ENCODE measurements at regions not wholly inside any gene's neighbourhood (a gene's known extent, or its start where the extent isn't known, plus 50 kb on each side); places are given as distances from the start of the nearest gene placed in this dataset.

GRCh38 chr13:79799059-79799867 lies 318.3 kb downstream of the NDFIP2 start:
- H3K27ac Mint-ChIP-seq: no peak overlapping the region
- peaks cover 0 to 6% of the 10 kb centered on the region in 2 donors for H3K27me3 Mint-ChIP-seq
- no peak for DNase-seq (ENCODE audit: low spot score)
- H3K9me3 Mint-ChIP-seq: peaks cover 2% of the 10 kb centered on the region
- H3K36me3 Mint-ChIP-seq: no peaks in the 10 kb centered on the region
- ATAC-seq: no peak
- H3K4me1 Mint-ChIP-seq (ENCODE audit: low read depth in 2 of 2): peaks cover 16 to 20% of the 10 kb centered on the region in 2 donors
- no peak overlapping the region for H3K4me3 Mint-ChIP-seq

DNA sequence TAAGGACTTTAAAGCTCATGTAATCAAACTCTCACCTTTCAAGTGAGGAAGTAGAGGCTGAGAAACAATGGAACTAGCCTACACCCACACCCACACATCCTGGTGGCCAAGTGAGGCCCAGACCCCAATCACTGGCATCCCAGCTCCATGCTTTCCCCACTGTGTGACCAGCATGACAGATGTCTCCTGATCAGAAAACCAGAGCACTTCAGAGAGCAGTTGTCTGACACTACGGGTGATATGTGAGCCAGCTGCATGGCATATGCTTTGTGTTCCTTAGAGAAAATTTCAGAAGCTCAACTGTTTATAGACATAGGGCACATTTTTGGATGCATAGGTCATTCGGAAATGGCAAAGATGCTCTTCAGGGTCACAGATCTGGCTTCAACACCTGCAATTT lies 315.2 kb downstream of the NDFIP2 start:
- Mint-ChIP-seq H3K4me3 (no peak overlapping the region), H3K4me1 (ENCODE audit: low read depth in 2 of 2) (no peaks in the 10 kb centered on the region), H3K27ac (no peak overlapping the region), H3K27me3 (peaks cover 0 to 6% of the 10 kb centered on the region in 2 donors), H3K36me3 (no peaks in the 10 kb centered on the region), H3K9me3 (no peaks in the 10 kb centered on the region)
- DNase-seq (ENCODE audit: low spot score) (no peak), ATAC-seq (no peak)

DNA sequence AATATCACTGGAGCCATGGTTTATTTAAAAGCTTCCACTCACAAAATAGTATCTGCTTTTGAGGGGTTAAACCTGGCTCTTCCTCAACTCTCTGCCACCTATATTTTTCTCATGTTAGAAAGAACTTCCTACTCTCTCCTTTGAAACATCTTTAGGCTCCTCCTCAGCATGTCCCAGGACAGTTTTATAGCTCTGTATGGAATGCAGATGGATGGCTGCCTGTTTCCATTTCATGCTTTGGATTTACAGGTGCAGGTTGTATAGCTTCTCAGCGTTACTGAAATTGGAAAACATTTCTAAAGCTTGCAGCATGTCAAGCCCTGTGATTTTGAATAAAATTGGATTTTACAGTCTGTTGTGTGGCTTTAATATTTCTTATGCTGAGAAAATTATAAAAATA lies 314.0 kb downstream of the NDFIP2 start:
- ATAC-seq: no peak
- Mint-ChIP-seq H3K4me3 (no peak overlapping the region), H3K9me3 (no peaks in the 10 kb centered on the region), H3K36me3 (no peaks in the 10 kb centered on the region), H3K4me1 (ENCODE audit: low read depth in 2 of 2) (no peaks in the 10 kb centered on the region), H3K27ac (no peak overlapping the region), H3K27me3 (no peaks in the 10 kb centered on the region)
- no peak for DNase-seq (ENCODE audit: low spot score)

DNA sequence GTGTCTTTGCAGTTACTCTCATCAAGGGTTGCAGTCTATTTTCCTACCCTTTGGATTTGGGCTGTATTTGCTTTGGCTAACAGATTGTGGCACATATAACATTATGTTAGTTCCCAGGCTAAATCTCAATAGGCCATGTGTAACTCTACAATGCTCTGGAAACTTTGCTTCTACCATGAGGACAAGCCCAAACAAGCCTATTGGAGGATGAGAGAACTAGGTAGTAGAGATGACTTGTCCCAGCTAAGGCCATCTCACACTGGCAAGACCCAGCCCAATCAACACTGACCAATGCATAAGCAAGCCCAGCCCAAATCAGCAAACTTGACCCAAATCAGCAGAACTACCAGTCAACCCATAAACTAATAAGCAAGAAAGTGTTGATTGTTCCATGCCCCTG lies 311.8 kb downstream of the NDFIP2 start:
- Mint-ChIP-seq H3K36me3 (no peaks in the 10 kb centered on the region), H3K27me3 (no peaks in the 10 kb centered on the region), H3K4me1 (ENCODE audit: low read depth in 2 of 2) (no peaks in the 10 kb centered on the region), H3K9me3 (no peaks in the 10 kb centered on the region), H3K27ac (no peak overlapping the region), H3K4me3 (no peak overlapping the region)
- no peak for ATAC-seq
- no peak for DNase-seq (ENCODE audit: low spot score)

DNA sequence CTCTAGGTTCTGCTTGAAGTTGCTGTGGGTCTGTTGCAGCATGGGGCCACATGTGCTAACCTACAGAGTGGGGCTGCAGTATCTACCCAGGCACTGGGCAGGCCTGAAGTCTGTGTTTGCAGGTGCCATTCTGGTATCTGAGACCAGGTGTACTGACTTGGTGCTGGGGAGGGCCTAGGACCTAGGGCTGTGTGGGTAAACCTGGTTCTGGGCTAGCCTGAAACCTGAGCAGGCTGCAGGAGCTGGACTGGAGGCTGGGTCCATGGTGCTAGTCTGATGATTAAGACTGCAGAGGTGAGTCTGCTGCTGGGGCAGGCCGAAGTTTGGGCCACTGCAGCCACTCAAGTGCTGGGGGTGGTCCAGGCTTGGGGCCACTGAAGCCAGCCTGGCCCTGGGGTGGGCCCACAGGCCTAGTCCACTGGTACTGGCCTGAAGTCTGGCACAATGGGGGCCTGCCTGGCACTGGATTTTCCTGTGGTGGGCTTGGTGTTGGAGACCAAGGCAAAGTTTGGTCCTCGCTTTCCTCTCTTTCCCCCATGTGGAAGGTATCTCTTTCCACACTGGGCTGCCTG lies 310.6 kb downstream of the NDFIP2 start:
- Mint-ChIP-seq H3K27ac (no peak overlapping the region), H3K27me3 (no peaks in the 10 kb centered on the region), H3K36me3 (no peaks in the 10 kb centered on the region), H3K4me1 (ENCODE audit: low read depth in 2 of 2) (no peaks in the 10 kb centered on the region), H3K9me3 (no peaks in the 10 kb centered on the region), H3K4me3 (no peak overlapping the region)
- ATAC-seq (peak; percentile 46 to 55), DNase-seq (ENCODE audit: low spot score) (no peak)

- no peak for ATAC-seq
Measured at GRCh38 chr13:79786176-79786575, 305.2 kb downstream of the NDFIP2 start.

GRCh38 chr13:79782541-79783205 lies 301.7 kb downstream of the NDFIP2 start:
- Mint-ChIP-seq H3K4me3 (no peak overlapping the region), H3K36me3 (no peaks in the 10 kb centered on the region), H3K27ac (no peak overlapping the region), H3K27me3 (no peaks in the 10 kb centered on the region), H3K9me3 (no peaks in the 10 kb centered on the region), H3K4me1 (ENCODE audit: low read depth in 2 of 2) (no peaks in the 10 kb centered on the region)
- peak in 1 of 2 donors; percentile 40 for ATAC-seq
- no peak for DNase-seq (ENCODE audit: low spot score)

More at GRCh38 chr13:79786176-79786575, 305.2 kb downstream of the NDFIP2 start:
- Mint-ChIP-seq H3K4me1 (ENCODE audit: low read depth in 2 of 2) (no peaks in the 10 kb centered on the region), H3K27me3 (no peaks in the 10 kb centered on the region), H3K27ac (no peak overlapping the region), H3K9me3 (no peaks in the 10 kb centered on the region), H3K4me3 (no peak overlapping the region), H3K36me3 (no peaks in the 10 kb centered on the region)
- no peak for DNase-seq (ENCODE audit: low spot score)

DNA sequence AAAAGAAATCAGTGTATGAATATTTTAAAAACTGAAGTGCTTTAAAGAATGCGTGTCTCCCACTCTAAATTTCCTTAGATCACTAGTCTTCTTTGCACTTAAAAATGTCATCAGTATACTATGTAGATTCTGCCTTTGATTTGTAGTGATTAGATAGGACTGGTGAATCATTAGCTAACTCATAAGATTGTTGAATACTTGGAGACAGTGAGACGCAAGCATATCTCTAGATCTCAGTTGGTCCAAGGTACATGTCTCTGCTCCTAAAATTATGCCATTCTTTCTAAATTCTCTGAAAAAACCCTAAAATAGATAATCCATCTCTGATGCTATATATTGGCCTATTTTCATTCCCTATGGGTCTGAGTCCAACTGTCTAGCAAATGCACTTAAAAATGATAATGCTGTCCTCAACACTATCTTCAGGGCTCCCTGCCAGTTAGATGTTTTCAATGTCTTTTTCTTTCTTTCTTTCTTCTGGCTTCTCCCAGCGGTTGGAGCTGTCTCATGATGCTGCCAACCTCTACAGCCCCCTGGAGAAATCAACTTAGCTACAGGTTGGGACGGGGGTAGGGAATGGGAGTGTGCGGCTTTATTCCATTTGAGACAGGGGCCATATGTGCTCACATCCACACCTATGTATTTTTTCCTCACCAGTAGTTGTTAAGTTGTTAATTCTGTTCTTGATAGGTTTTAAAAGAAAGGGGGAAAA lies 301.0 kb downstream of the NDFIP2 start:
- no peaks in the 10 kb centered on the region for H3K36me3 Mint-ChIP-seq
- ATAC-seq (no peak), DNase-seq (ENCODE audit: low spot score) (no peak)
- no peaks in the 10 kb centered on the region for H3K4me1 Mint-ChIP-seq (ENCODE audit: low read depth in 2 of 2)
- H3K9me3 Mint-ChIP-seq: no peaks in the 10 kb centered on the region
- H3K4me3 Mint-ChIP-seq: no peak overlapping the region
- no peak overlapping the region for H3K27ac Mint-ChIP-seq
- no peaks in the 10 kb centered on the region for H3K27me3 Mint-ChIP-seq

- H3K9me3 Mint-ChIP-seq: no peaks in the 10 kb centered on the region
- ATAC-seq: no peak
Measured at GRCh38 chr13:79780240-79780639, 299.3 kb downstream of the NDFIP2 start.

GRCh38 chr13:79779761-79780160 lies 298.8 kb downstream of the NDFIP2 start:
- Mint-ChIP-seq H3K9me3 (no peaks in the 10 kb centered on the region), H3K27ac (no peak overlapping the region), H3K36me3 (no peaks in the 10 kb centered on the region), H3K4me1 (ENCODE audit: low read depth in 2 of 2) (no peaks in the 10 kb centered on the region), H3K27me3 (no peaks in the 10 kb centered on the region), H3K4me3 (no peak overlapping the region)
- ATAC-seq (no peak), DNase-seq (ENCODE audit: low spot score) (no peak)

More at GRCh38 chr13:79780240-79780639, 299.3 kb downstream of the NDFIP2 start:
- no peak for DNase-seq (ENCODE audit: low spot score)
- no peaks in the 10 kb centered on the region for H3K27me3 Mint-ChIP-seq
- no peaks in the 10 kb centered on the region for H3K36me3 Mint-ChIP-seq
- H3K4me1 Mint-ChIP-seq (ENCODE audit: low read depth in 2 of 2): no peaks in the 10 kb centered on the region
- no peak overlapping the region for H3K4me3 Mint-ChIP-seq
- H3K27ac Mint-ChIP-seq: no peak overlapping the region

- Mint-ChIP-seq H3K9me3 (no peaks in the 10 kb centered on the region), H3K4me3 (no peak overlapping the region), H3K27ac (no peak overlapping the region), H3K36me3 (no peaks in the 10 kb centered on the region), H3K27me3 (no peaks in the 10 kb centered on the region), H3K4me1 (ENCODE audit: low read depth in 2 of 2) (no peaks in the 10 kb centered on the region)
- DNase-seq (ENCODE audit: low spot score) (no peak), ATAC-seq (no peak)
Measured at GRCh38 chr13:79778741-79779460, 297.9 kb downstream of the NDFIP2 start.

- DNase-seq (ENCODE audit: low spot score) (no peak), ATAC-seq (no peak)
- Mint-ChIP-seq H3K4me3 (no peak overlapping the region), H3K27ac (no peak overlapping the region), H3K9me3 (no peaks in the 10 kb centered on the region), H3K4me1 (ENCODE audit: low read depth in 2 of 2) (no peaks in the 10 kb centered on the region), H3K27me3 (no peaks in the 10 kb centered on the region), H3K36me3 (no peaks in the 10 kb centered on the region)
Measured at GRCh38 chr13:79777504-79777903, 296.5 kb downstream of the NDFIP2 start.

DNA sequence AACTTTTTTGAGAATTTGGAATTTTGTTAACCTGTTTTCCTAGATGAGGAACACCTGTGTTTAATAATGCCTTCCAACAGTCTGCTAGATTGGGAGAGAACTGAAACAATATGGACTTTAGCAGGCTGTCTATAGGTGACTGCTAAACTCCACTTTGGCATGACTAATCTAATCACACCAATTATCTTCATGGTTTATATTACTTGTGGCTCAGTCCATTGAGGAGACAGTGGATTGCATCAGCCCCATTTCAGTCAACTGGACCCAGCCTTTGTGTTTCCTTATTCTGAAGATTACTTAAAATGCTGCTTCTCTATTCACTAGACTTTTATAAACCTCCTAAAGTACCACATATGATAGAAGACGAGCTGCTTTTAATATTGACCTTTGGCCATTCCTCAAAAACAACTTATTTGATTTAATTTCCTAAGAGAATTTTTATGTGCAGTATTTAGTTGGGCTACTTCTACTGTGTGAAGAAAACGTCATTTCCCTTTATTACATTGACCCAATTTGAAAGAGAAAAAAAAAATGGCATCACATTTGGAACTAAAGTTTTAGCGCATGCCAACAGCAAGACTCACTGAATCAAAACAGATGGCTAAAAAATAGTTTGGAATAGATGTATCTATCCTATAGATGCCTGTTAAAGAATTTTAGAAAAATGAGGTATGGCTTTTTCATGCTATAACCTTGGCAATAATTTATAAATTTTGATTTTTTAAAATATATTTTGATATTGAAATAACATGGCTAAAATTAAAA lies 295.8 kb downstream of the NDFIP2 start:
- ATAC-seq: no peak
- Mint-ChIP-seq H3K4me1 (ENCODE audit: low read depth in 2 of 2) (no peaks in the 10 kb centered on the region), H3K9me3 (no peaks in the 10 kb centered on the region), H3K36me3 (no peaks in the 10 kb centered on the region), H3K27me3 (no peaks in the 10 kb centered on the region), H3K27ac (no peak overlapping the region), H3K4me3 (no peak overlapping the region)
- no peak for DNase-seq (ENCODE audit: low spot score)

Measured in natural killer cell treated with Interleukin-12 subunit alpha and Interleukin-12 subunit beta and Interleukin-15 and Interleukin-18, amount 100 ng/mL, for 72 hours (primary cell).